ENCODE measurements at regions not wholly inside any gene's neighbourhood (a gene's known extent, or its start where the extent isn't known, plus 50 kb on each side); places are given as distances from the start of the nearest gene placed in this dataset.

GRCh38 chr5:10115669-10116068 lies 134.0 kb downstream of the ATPSCKMT start:
- H3K56ac ChIP-seq (ENCODE audit: insufficient read length, low read depth, low read length) = no peak overlapping the region
- no peak overlapping the region for H2AK5ac ChIP-seq (ENCODE audit: insufficient read length, low read length)
- Mint-ChIP-seq H3K9me3 (no peaks in the 10 kb centered on the region), H3K27ac (no peak overlapping the region), H3K36me3 (ENCODE audit: insufficient read depth in 1 of 3, low read depth in 3 of 3) (peaks cover 0 to 2% (median 0%) of the 10 kb centered on the region in 3 experiments; a peak in 2 of 7 replicates), H3K4me3 (no peak overlapping the region), H3K27me3 (ENCODE audit: low read depth) (peaks cover 8% of the 10 kb centered on the region), H3K4me1 (peaks cover 10% of the 10 kb centered on the region in 2 experiments)
- no peak overlapping the region for H3K14ac ChIP-seq (ENCODE audit: insufficient read depth, low read length)
- no peak overlapping the region for H3K23ac ChIP-seq (ENCODE audit: insufficient read length, low read depth, low read length)
- no peak overlapping the region for H4K91ac ChIP-seq (ENCODE audit: insufficient read length, low read depth, low read length)
- no peak overlapping the region for H3K27ac ChIP-seq (ENCODE audit: insufficient read length, low read depth, low read length)
- no peak overlapping the region for H2BK12ac ChIP-seq (ENCODE audit: insufficient read length, low read depth, low read length)
- no peak overlapping the region for H3K4ac ChIP-seq (ENCODE audit: low read depth, low read length)
- TF ChIP-seq, protein P1, sequence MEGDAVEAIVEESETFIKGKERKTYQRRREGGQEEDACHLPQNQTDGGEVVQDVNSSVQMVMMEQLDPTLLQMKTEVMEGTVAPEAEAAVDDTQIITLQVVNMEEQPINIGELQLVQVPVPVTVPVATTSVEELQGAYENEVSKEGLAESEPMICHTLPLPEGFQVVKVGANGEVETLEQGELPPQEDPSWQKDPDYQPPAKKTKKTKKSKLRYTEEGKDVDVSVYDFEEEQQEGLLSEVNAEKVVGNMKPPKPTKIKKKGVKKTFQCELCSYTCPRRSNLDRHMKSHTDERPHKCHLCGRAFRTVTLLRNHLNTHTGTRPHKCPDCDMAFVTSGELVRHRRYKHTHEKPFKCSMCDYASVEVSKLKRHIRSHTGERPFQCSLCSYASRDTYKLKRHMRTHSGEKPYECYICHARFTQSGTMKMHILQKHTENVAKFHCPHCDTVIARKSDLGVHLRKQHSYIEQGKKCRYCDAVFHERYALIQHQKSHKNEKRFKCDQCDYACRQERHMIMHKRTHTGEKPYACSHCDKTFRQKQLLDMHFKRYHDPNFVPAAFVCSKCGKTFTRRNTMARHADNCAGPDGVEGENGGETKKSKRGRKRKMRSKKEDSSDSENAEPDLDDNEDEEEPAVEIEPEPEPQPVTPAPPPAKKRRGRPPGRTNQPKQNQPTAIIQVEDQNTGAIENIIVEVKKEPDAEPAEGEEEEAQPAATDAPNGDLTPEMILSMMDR (conservative IDR thresholded peaks at IDR 0.05) = no peak
- H4K8ac ChIP-seq (replicated peaks; ENCODE audit: insufficient read length, low read depth, low read length) = no peak overlapping the region
- no peak overlapping the region for H3K18ac ChIP-seq (ENCODE audit: insufficient read length, low read depth, low read length)
- H3K4me1 ChIP-seq (ENCODE audit: insufficient read depth, low read length) = no peaks in the 10 kb centered on the region
- H2BK120ac ChIP-seq (ENCODE audit: low read depth, low read length, poor library complexity, severe bottlenecking) = no peak overlapping the region
- no peaks in the 10 kb centered on the region for H3K9me3 ChIP-seq (ENCODE audit: control insufficient read depth, low read depth, low read length)
- H3K27me3 ChIP-seq (ENCODE audit: insufficient read depth, low read length) = no peaks in the 10 kb centered on the region; the same call in 1 of the 2 replicates
- H3K23me2 ChIP-seq (ENCODE audit: insufficient read length, low read depth, low read length, poor library complexity, severe bottlenecking) = no peaks in the 10 kb centered on the region
- H2BK20ac ChIP-seq (ENCODE audit: low read depth, low read length, poor library complexity, severe bottlenecking) = no peak overlapping the region
- DNase-seq = no peak
- WGBS (ENCODE audit: extremely low coverage, insufficient read length, low lambda C conversion rate) = no CpG with 5 or more reads among the region's 4 CpGs
- H3K4me2 ChIP-seq (ENCODE audit: insufficient read depth, insufficient read length, low read length) = no peak overlapping the region
- no peak overlapping the region for H3T11ph ChIP-seq (ENCODE audit: low read length)
- no peak overlapping the region for H4K5ac ChIP-seq (ENCODE audit: insufficient read length, low read depth, low read length)
- H2AFZ ChIP-seq (ENCODE audit: low read length) = no peak overlapping the region
- no peaks in the 10 kb centered on the region for H3K79me2 ChIP-seq (ENCODE audit: insufficient read depth, low read length)
- H3K9ac ChIP-seq (ENCODE audit: extremely low read depth, insufficient read length, low read length) = no peak overlapping the region
- H2BK15ac ChIP-seq (ENCODE audit: low read depth, low read length) = no peak overlapping the region
- no peaks in the 10 kb centered on the region for H3K79me1 ChIP-seq (ENCODE audit: insufficient read depth, low read depth, low read length, poor library complexity, severe bottlenecking)
- no peak overlapping the region for H2BK5ac ChIP-seq (ENCODE audit: insufficient read length, low read length)
- no peaks in the 10 kb centered on the region for H4K20me1 ChIP-seq (ENCODE audit: control insufficient read depth, insufficient read depth, insufficient read length)
